ENCODE measurements at regions not wholly inside any gene's neighbourhood (a gene's known extent, or its start where the extent isn't known, plus 50 kb on each side); places are given as distances from the start of the nearest gene placed in this dataset.

- no peak for DNase-seq
These were observed 67.9 kb upstream of the AKAP13 start for GRCh38 chr15:85312486-85312885.

- no peak for DNase-seq
These were observed 67.5 kb upstream of the AKAP13 start for GRCh38 chr15:85312929-85313331.

GRCh38 chr15:85313339-85313738, 67.1 kb upstream of the AKAP13 start:
- no peak for DNase-seq

GRCh38 chr15:85314146-85314545, 66.3 kb upstream of the AKAP13 start:
- no peak for DNase-seq

GRCh38 chr15:85314633-85315032, 65.8 kb upstream of the AKAP13 start:
- no peak for DNase-seq

- no peak for DNase-seq
These were observed 64.0 kb upstream of the AKAP13 start for GRCh38 chr15:85316244-85316934.

GRCh38 chr15:85318048-85318731, 62.2 kb upstream of the AKAP13 start:
- no peak for DNase-seq

GRCh38 chr15:85318732-85319076, 61.7 kb upstream of the AKAP13 start:
- no peak for DNase-seq

- no peak for DNase-seq
These were observed 56.2 kb upstream of the AKAP13 start for GRCh38 chr15:85324202-85324601.

- DNase-seq = no peak
These were observed 54.6 kb upstream of the AKAP13 start for GRCh38 chr15:85325834-85326233.

- DNase-seq = no peak
These were observed 54.1 kb upstream of the AKAP13 start for GRCh38 chr15:85326291-85326690.

GRCh38 chr15:85327820-85328219, 52.6 kb upstream of the AKAP13 start:
- no peak for DNase-seq

GRCh38 chr15:85329561-85330422, 50.6 kb upstream of the AKAP13 start:
- DNase-seq = no peak

Data from NCI-H1694 treated with DMSO at 0.1 percent for 48 hours (cell line).